ENCODE measurements at regions not wholly inside any gene's neighbourhood (a gene's known extent, or its start where the extent isn't known, plus 50 kb on each side); places are given as distances from the start of the nearest gene placed in this dataset.
A peak's percentile ranks its signal among the peaks of the same experiment; 100 is the strongest.
"Not testable (repeated sequence)": the region's sequence is repeated elsewhere in the genome, so short reads cannot be mapped to it uniquely, and the experiment has no call there.

- DNase-seq: no peak
Measured at GRCh38 chr5:154618696-154619095, 136.5 kb upstream of the LARP1 start.

- no peak for DNase-seq
Measured at GRCh38 chr5:154614595-154614994, 136.6 kb upstream of the HAND1 start.

- DNase-seq: no peak
Measured at GRCh38 chr5:154614125-154614524, 136.1 kb upstream of the HAND1 start.

- no peak for DNase-seq
Measured at GRCh38 chr5:154612666-154613065, 134.6 kb upstream of the HAND1 start.

- DNase-seq: no peak
Measured at GRCh38 chr5:154611341-154611767, 133.3 kb upstream of the HAND1 start.

- peak; percentile 65 for DNase-seq
Measured at GRCh38 chr5:154610321-154611154, 132.5 kb upstream of the HAND1 start.

- no peak for DNase-seq
Measured at GRCh38 chr5:154609251-154609650, 131.2 kb upstream of the HAND1 start.

GRCh38 chr5:154608531-154609011 is 130.5 kb upstream of the HAND1 start:
- no peak for DNase-seq

GRCh38 chr5:154607746-154608145 is 129.7 kb upstream of the HAND1 start:
- no peak for DNase-seq

- no peak for DNase-seq
Measured at GRCh38 chr5:154606246-154606645, 128.2 kb upstream of the HAND1 start.

- DNase-seq: no peak
Measured at GRCh38 chr5:154603953-154604679, 126.1 kb upstream of the HAND1 start.

GRCh38 chr5:154603485-154603884 is 125.5 kb upstream of the HAND1 start:
- DNase-seq: no peak

GRCh38 chr5:154603011-154603410 is 125.0 kb upstream of the HAND1 start:
- DNase-seq: no peak

- no peak for DNase-seq
Measured at GRCh38 chr5:154601014-154601413, 123.0 kb upstream of the HAND1 start.

- DNase-seq: no peak
Measured at GRCh38 chr5:154598021-154598420, 120.0 kb upstream of the HAND1 start.

- DNase-seq: not testable (repeated sequence)
Measured at GRCh38 chr5:154596844-154597243, 118.8 kb upstream of the HAND1 start.

- no peak for DNase-seq
Measured at GRCh38 chr5:154595662-154596061, 117.6 kb upstream of the HAND1 start.

- no peak for DNase-seq
Measured at GRCh38 chr5:154593796-154594195, 115.8 kb upstream of the HAND1 start.

GRCh38 chr5:154593071-154593470 is 115.0 kb upstream of the HAND1 start:
- no peak for DNase-seq

- no peak for DNase-seq
Measured at GRCh38 chr5:154590093-154590724, 112.2 kb upstream of the HAND1 start.

- no peak for DNase-seq
Measured at GRCh38 chr5:154589511-154589910, 111.5 kb upstream of the HAND1 start.

GRCh38 chr5:154588833-154589425 is 110.9 kb upstream of the HAND1 start:
- not testable (repeated sequence) for DNase-seq

Measured in activated naive CD4-positive, alpha-beta T cell treated with anti-CD3 and anti-CD28 coated beads, Interleukin-2, amount 50 U/mL, for 16 hours (primary cell).